ENCODE measurements at regions not wholly inside any gene's neighbourhood (a gene's known extent, or its start where the extent isn't known, plus 50 kb on each side); places are given as distances from the start of the nearest gene placed in this dataset.

- DNase-seq (ENCODE audit: low read depth in 2 of 2), result no peak
Measured at GRCh38 chr20:54362283-54362682, 113.1 kb upstream of the DOK5 start.

DNA sequence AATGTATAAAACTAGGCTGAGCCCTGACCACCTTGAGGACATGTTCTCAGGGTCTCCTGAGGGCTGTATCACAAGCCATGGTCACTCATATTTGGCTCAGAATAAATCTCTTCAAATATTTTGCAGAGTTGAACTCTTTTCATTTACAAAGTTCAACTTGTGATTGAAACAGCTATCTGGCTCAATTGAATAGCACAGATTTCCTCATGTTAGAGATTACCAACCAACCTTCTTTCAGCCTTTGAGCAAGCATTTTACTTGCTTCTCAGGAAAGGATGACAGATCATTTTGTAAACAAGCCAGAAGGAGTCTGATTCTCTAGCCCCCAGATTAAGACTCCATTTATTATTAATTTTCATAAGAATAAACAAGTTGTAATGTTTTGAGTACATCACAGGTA, 111.0 kb upstream of the DOK5 start:
- no peak for DNase-seq (ENCODE audit: low read depth in 2 of 2)

DNA sequence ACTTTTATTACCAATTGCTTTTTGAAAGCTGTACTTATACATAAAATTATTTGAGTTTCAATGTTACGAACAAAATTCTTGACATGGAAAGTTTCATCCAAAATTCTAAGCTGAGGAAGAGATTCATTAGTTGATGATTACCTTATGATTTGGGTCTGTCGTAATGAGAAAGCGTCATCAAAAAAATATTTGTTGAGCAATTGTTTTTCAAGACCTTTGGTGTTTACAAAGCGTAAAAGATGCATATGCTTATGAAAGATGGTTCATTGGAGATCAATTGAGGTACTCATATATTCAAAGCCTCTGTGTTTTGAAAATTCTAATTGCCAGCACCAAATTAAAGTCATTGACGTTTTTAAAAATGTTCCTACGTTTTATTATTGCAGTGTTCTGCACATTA, 110.5 kb upstream of the DOK5 start:
- no peak for DNase-seq (ENCODE audit: low read depth in 2 of 2)

GRCh38 chr20:54366669-54367344, 108.6 kb upstream of the DOK5 start:
- no peak for DNase-seq (ENCODE audit: low read depth in 2 of 2)

DNA sequence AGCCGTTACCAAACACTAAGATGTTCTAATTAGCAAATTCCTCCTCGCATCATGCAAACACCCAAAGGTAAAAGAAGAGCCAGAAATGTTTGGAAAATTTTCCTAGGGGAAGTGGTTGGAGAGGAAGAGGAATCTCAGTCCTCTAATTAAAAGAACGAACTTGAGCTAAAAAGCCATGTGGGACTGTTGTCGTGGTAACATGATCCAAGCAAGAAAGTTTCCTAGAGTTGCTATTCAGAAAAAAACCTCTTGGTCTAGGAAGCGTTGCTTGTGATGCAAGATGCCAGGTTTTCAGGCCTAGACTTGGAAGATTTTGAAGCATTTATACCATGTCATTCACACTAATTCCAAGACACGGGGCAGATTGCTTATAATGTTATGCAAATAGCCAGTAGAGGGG, 106.8 kb upstream of the DOK5 start:
- DNase-seq (ENCODE audit: low read depth in 2 of 2), result no peak

DNA sequence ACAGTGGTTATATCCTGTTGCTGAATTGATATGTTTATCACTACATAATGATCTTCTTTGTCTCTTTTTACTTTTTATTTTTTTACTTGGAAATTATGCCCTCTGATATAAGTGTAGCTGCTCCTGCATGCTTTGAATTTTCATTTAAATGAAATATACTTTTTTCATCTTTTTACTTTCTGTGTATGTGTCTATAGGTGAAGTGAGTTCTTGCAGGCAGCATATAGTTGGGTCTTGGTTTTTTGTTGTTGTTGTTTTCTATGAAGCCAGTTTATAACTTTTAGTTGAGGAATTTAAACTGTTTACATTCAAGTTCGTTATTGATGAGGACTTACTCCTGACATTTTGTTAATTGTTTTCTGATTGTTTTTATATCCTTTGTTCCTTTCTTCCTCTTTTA, 103.1 kb upstream of the DOK5 start:
- no peak for DNase-seq (ENCODE audit: low read depth in 2 of 2)

GRCh38 chr20:54377992-54378773, 97.2 kb upstream of the DOK5 start:
- DNase-seq (ENCODE audit: low read depth in 2 of 2), result no peak

GRCh38 chr20:54379893-54380584, 95.4 kb upstream of the DOK5 start:
- DNase-seq (ENCODE audit: low read depth in 2 of 2), result no peak

DNA sequence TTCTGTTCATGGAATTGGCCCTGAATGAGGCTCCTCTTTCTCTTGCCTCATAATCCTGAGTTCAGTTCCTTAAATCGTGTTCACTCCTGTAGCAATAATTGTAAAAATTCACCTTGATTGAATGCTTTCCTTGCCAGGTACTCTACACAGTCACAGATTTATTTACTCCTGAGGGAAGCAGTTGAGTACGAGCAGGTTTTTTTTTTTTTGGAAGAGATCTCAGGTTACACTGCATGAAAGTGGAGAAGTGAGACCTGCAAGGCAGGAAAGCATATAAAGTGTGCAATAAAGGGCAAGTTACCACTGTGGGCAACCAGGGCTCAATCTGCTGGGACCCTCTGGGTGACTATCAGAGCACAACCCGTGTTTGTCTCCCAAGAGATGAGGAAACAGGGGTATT, 93.0 kb upstream of the DOK5 start:
- DNase-seq (ENCODE audit: low read depth in 2 of 2), result no peak

GRCh38 chr20:54385746-54386145, 89.6 kb upstream of the DOK5 start:
- no peak for DNase-seq (ENCODE audit: low read depth in 2 of 2)

- no peak for DNase-seq (ENCODE audit: low read depth in 2 of 2)
Measured at GRCh38 chr20:54389596-54390280, 85.7 kb upstream of the DOK5 start.

DNA sequence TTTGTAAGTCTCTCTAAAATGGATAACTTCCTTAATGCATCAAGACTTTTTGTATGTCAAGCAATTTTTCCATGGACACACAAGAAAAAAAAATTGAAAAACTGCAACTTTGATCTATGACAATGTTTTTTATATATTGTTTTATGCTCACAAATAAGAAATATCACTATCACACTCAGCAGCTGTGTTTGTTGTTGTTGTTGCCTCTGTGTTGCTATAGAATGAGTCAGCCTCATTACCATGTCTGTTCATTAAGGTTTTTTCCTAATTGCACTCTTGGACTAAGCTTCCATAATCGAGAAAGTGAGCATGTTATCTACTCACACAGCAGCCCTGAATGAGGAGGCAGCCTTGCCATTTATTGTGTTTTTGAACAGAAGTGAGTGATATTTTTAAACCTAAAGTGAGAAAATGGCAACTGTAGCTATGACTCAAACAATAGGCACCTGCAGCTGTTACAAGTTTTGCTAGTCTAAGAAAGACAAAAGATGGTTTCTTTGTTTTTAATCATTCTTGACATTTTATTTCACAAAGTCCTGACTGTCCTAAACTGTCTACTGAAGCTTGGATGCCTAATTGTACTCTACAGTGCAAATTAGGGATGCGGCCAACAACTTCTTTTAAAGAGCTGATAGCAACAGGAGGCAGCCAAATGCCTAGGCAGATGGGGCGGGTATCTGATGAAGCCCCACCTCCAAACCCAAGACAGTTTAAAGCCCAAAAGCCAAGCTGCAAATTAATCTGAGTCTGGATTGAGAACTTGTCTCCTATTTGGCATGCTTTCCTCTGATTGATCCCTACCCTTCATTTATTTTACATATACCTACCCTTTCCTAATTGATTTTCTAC, 77.9 kb upstream of the DOK5 start:
- DNase-seq (ENCODE audit: low read depth in 2 of 2), result no peak

- DNase-seq (ENCODE audit: low read depth in 2 of 2), result no peak
Measured at GRCh38 chr20:54398814-54399213, 76.6 kb upstream of the DOK5 start.

DNA sequence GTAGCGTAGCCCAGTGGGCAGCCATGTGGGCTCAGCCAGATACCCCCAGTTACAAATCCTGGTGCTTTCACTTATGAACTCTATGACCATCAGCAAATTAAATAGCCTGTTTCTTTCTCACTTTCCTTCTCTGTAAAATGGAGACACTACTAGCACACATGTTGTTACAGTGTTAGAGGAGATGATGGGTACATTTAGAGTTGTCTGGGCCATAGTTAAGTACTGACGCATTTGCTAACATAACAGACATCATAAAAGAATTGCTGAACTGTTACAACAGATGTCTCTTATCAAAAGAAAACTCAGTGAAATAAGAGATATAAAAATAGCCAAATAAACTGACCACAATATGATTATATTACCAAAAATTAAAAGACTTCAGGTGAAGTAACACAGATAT, 69.9 kb upstream of the DOK5 start:
- DNase-seq (ENCODE audit: low read depth in 2 of 2), result no peak

- no peak for DNase-seq (ENCODE audit: low read depth in 2 of 2)
Measured at GRCh38 chr20:54407459-54407858, 67.9 kb upstream of the DOK5 start.

DNA sequence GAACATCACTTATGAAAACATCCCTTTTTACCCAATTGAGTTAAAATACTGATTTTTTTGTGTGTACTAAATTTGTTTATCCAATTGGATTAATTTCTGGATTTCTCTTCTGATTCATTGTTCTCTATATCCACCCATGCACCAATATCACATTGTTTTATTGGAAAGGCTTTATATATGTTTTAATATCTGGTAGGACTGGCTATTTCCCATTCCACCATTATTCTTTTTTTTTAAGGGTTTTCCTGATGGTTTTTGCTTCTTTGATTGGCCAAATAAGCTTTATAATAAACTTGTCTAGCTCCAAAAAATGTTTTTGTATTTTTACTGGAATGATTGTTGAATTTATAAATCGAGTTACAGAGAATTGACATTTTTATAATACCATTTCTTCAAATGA, 59.4 kb upstream of the DOK5 start:
- no peak for DNase-seq (ENCODE audit: low read depth in 2 of 2)

- DNase-seq (ENCODE audit: low read depth in 2 of 2), result no peak
Measured at GRCh38 chr20:54416770-54417169, 58.6 kb upstream of the DOK5 start.

- no peak for DNase-seq (ENCODE audit: low read depth in 2 of 2)
Measured at GRCh38 chr20:54419531-54419930, 55.9 kb upstream of the DOK5 start.

Data from fibroblast of skin of left biceps (primary cell).